Neuronal stem cell (in vitro differentiated cells): ENCODE measurements at regions not wholly inside any gene's neighbourhood (a gene's known extent, or its start where the extent isn't known, plus 50 kb on each side); places are given as distances from the start of the nearest gene placed in this dataset.

Source experiments
- DNase-seq: peaks from one replicate; pipeline ENCODE4 v3.0.0-alpha.2; 2013; ENCODE audit warnings: low spot score
- H2AFZ ChIP-seq: one replicate; pipeline ENCODE4 v1.6.1; 2013; ENCODE audit warnings: mild to moderate bottlenecking, low read length, inconsistent platforms
- H2AK5ac ChIP-seq: 2 replicates; pipeline ENCODE4 v1.6.1; 2013; ENCODE audit warnings: low read depth, mild to moderate bottlenecking, inconsistent platforms, low read length, moderate library complexity, mixed read lengths
- H2BK120ac ChIP-seq: 2 replicates; pipeline ENCODE4 v1.6.1; 2013; ENCODE audit warnings: low read depth, mild to moderate bottlenecking, inconsistent platforms, low read length, moderate library complexity, mixed read lengths
- H2BK12ac ChIP-seq: one replicate; pipeline ENCODE4 v1.6.1; 2013; ENCODE audit warnings: low read length, inconsistent platforms
- H2BK15ac ChIP-seq: 2 replicates; pipeline ENCODE4 v1.6.1; 2013; ENCODE audit warnings: mild to moderate bottlenecking, low read length, inconsistent platforms, mixed read lengths
- H2BK5ac ChIP-seq: one replicate; pipeline ENCODE4 v1.6.1; 2013; ENCODE audit warnings: inconsistent platforms, mild to moderate bottlenecking, low read length, moderate library complexity
- H3K14ac ChIP-seq: one replicate; pipeline ENCODE4 v1.6.1; 2013; ENCODE audit warnings: low read length, inconsistent platforms
- H3K18ac ChIP-seq: 2 replicates; pipeline ENCODE4 v1.6.1; 2013; ENCODE audit warnings: low read length, inconsistent platforms
- H3K23ac ChIP-seq: 2 replicates; pipeline ENCODE4 v1.6.1; 2013; ENCODE audit warnings: low read depth, mild to moderate bottlenecking, mixed read lengths, low read length, inconsistent platforms; ENCODE audit not compliant: poor library complexity
- H3K27ac ChIP-seq: replicated peaks from 3 replicates; pipeline ENCODE4 v1.5.1; 2013; ENCODE audit warnings: low read length, inconsistent platforms
- H3K27me3 ChIP-seq, 3 experiments: 2 replicates each; pipeline ENCODE4 v1.6.1; 2013; ENCODE audit warnings: low read length in 3 of 3, mild to moderate bottlenecking in 2 of 3, inconsistent platforms in 1 of 3, low read depth in 1 of 3, mixed read lengths in 1 of 3, moderate library complexity in 1 of 3; ENCODE audit not compliant: control insufficient read depth in 3 of 3, insufficient read depth in 3 of 3
- H3K36me3 ChIP-seq, 2 donors: replicated peaks in 1 of 2; 2 replicates each; pipeline ENCODE4 v1.6.1; 2013; ENCODE audit warnings: low read length in 2 of 2; ENCODE audit not compliant: control insufficient read depth in 2 of 2, insufficient read depth in 2 of 2
- H3K4ac ChIP-seq: 2 replicates; pipeline ENCODE4 v1.6.1; 2013; ENCODE audit warnings: inconsistent platforms, mild to moderate bottlenecking, low read length, moderate library complexity
- H3K4me1 ChIP-seq, 2 donors: 1 replicate in 1 of 2; 2 replicates in 1 of 2; pipeline ENCODE4 v1.6.1; 2013; ENCODE audit warnings: low read length in 2 of 2, low read depth in 1 of 2; ENCODE audit not compliant: control insufficient read depth in 2 of 2, insufficient read depth in 1 of 2
- H3K4me2 ChIP-seq: one replicate; pipeline ENCODE4 v1.6.1; 2013; ENCODE audit warnings: mild to moderate bottlenecking, low read length, inconsistent platforms; ENCODE audit not compliant: insufficient read depth, poor library complexity, severe bottlenecking
- H3K4me3 ChIP-seq, 2 donors: 2 replicates each; pipeline ENCODE4 v1.5.1; 2013; ENCODE audit warnings: low read length in 2 of 2, mild to moderate bottlenecking in 2 of 2, inconsistent platforms in 1 of 2, moderate library complexity in 1 of 2
- H3K79me1 ChIP-seq: one replicate; pipeline ENCODE4 v1.6.1; 2013; ENCODE audit warnings: low read depth, mild to moderate bottlenecking, inconsistent platforms, low read length, moderate library complexity
- H3K9ac ChIP-seq: one replicate; pipeline ENCODE4 v1.6.1; 2013; ENCODE audit warnings: mild to moderate bottlenecking, low read depth, low read length, inconsistent platforms; ENCODE audit not compliant: poor library complexity
- H3K9me3 ChIP-seq, 2 donors: replicated peaks in 1 of 2; 2 replicates each; pipeline versions ENCODE3 to v1.6.1; 2013; ENCODE audit warnings: low read length in 2 of 2, mild to moderate bottlenecking in 2 of 2, inconsistent platforms in 1 of 2, low read depth in 1 of 2, mixed read lengths in 1 of 2, moderate library complexity in 1 of 2; ENCODE audit not compliant: control insufficient read depth in 2 of 2, insufficient read depth in 1 of 2
- H4K8ac ChIP-seq: one replicate; pipeline ENCODE4 v1.6.1; 2013; ENCODE audit warnings: low read depth, mild to moderate bottlenecking, inconsistent platforms, low read length, moderate library complexity
- H4K91ac ChIP-seq: one replicate; pipeline ENCODE4 v1.6.1; 2013; ENCODE audit warnings: low read length, low read depth, mild to moderate bottlenecking, inconsistent platforms; ENCODE audit not compliant: poor library complexity
- WGBS, 2 donors: extraction: QIAGEN DNeasy Blood & Tissue Kit; methylation state at CpG; one replicate each; pipeline ENCODE4 v1.1.7; 2013; ENCODE audit warnings: missing lambda C conversion rate in 2 of 2, mixed read lengths in 1 of 2; ENCODE audit not compliant: insufficient read length in 2 of 2, insufficient replicate concordance in 1 of 2; ENCODE audit errors: extremely low coverage in 2 of 2; 5-methylcytosine and 5-hydroxymethylcytosine counted together

- Histone ChIP-seq H2BK12ac (no peak overlapping the region), H3K27ac (no peak overlapping the region), H3K79me1 (no peaks in the 10 kb centered on the region), H2AFZ (no peak overlapping the region), H3K4me3 (no peak overlapping the region), H3K4me1 (peaks cover 15 to 20% of the 10 kb centered on the region in 2 donors), H2BK120ac (no peak overlapping the region), H2AK5ac (peak overlapping the region; percentile 21), H4K91ac (no peak overlapping the region), H3K4me2 (no peak overlapping the region), H3K9ac (no peak overlapping the region), H2BK5ac (no peak overlapping the region), H3K36me3 (no peaks in the 10 kb centered on the region), H3K14ac (no peak overlapping the region), H3K4ac (no peak overlapping the region), H2BK15ac (no peak overlapping the region), H3K18ac (no peak overlapping the region), H4K8ac (no peak overlapping the region), H3K27me3 (no peaks in the 10 kb centered on the region), H3K9me3 (no peaks in the 10 kb centered on the region), H3K23ac (no peak overlapping the region)
- no peak for DNase-seq
- WGBS, 2 donors, result no CpG with 5 or more reads among the region's 9 CpGs
These were observed 289.4 kb downstream of the CDC5L start for GRCh38 chr6:44676826-44677433.

GRCh38 chr6:44678252-44678935 is 290.9 kb downstream of the CDC5L start:
- Histone ChIP-seq H3K4me3 (no peak overlapping the region), H3K4me1 (peaks cover 9 to 28% of the 10 kb centered on the region in 2 donors), H2AK5ac (no peak overlapping the region), H2BK12ac (no peak overlapping the region), H3K4me2 (no peak overlapping the region), H3K23ac (no peak overlapping the region), H3K18ac (no peak overlapping the region), H3K9me3 (no peaks in the 10 kb centered on the region), H3K9ac (no peak overlapping the region), H3K14ac (no peak overlapping the region), H2AFZ (no peak overlapping the region), H3K27me3 (no peaks in the 10 kb centered on the region), H3K27ac (no peak overlapping the region), H2BK5ac (no peak overlapping the region), H3K4ac (no peak overlapping the region), H4K91ac (peak overlapping the region; percentile 34), H3K79me1 (no peaks in the 10 kb centered on the region), H2BK120ac (peak overlapping the region; percentile 7), H2BK15ac (peak overlapping the region; percentile 2), H4K8ac (no peak overlapping the region), H3K36me3 (no peaks in the 10 kb centered on the region)
- DNase-seq, result no peak
- no CpG with 5 or more reads among the region's 9 CpGs for WGBS, 2 donors

- Histone ChIP-seq H3K4me2 (no peak overlapping the region), H2AFZ (peak overlapping the region; percentile 11), H3K27ac (no peak overlapping the region), H3K36me3 (no peaks in the 10 kb centered on the region), H3K9me3 (peaks cover 0 to 5% of the 10 kb centered on the region in 2 donors), H3K79me1 (no peaks in the 10 kb centered on the region), H3K4me3 (no peak overlapping the region), H2BK120ac (no peak overlapping the region), H2BK15ac (no peak overlapping the region), H3K27me3 (no peaks in the 10 kb centered on the region), H3K4me1 (peaks cover 9 to 28% of the 10 kb centered on the region in 2 donors), H2BK12ac (no peak overlapping the region), H3K18ac (no peak overlapping the region), H3K9ac (no peak overlapping the region), H3K23ac (no peak overlapping the region), H3K4ac (no peak overlapping the region), H4K8ac (no peak overlapping the region), H2AK5ac (no peak overlapping the region), H2BK5ac (no peak overlapping the region), H4K91ac (no peak overlapping the region), H3K14ac (no peak overlapping the region)
- DNase-seq, result no peak
- WGBS, 2 donors, result no CpG with 5 or more reads among the region's 6 CpGs
These were observed 292.1 kb downstream of the CDC5L start for GRCh38 chr6:44679438-44680201.

- DNase-seq, result no peak
- no peak overlapping the region for H2BK15ac ChIP-seq
These were observed 292.8 kb downstream of the CDC5L start for GRCh38 chr6:44680202-44680720.

More at GRCh38 chr6:44680202-44680720, 292.8 kb downstream of the CDC5L start:
- H3K27ac ChIP-seq, result no peak overlapping the region
- no peak overlapping the region for H3K23ac ChIP-seq
- H2AK5ac ChIP-seq, result no peak overlapping the region
- H3K9me3 ChIP-seq, result peaks cover 0 to 5% of the 10 kb centered on the region in 2 donors
- no peak overlapping the region for H3K4me3 ChIP-seq
- H3K4ac ChIP-seq, result no peak overlapping the region
- no CpG with 5 or more reads among the region's 4 CpGs for WGBS, 2 donors
- H3K36me3 ChIP-seq, result no peaks in the 10 kb centered on the region
- H2BK12ac ChIP-seq, result no peak overlapping the region
- no peak overlapping the region for H2BK120ac ChIP-seq
- H3K4me2 ChIP-seq, result no peak overlapping the region
- H3K18ac ChIP-seq, result no peak overlapping the region
- H2BK5ac ChIP-seq, result no peak overlapping the region
- H4K8ac ChIP-seq, result no peak overlapping the region
- H3K4me1 ChIP-seq, result peaks cover 9 to 28% of the 10 kb centered on the region in 2 donors
- no peak overlapping the region for H3K14ac ChIP-seq
- H3K27me3 ChIP-seq, result no peaks in the 10 kb centered on the region
- H2AFZ ChIP-seq, result peak overlapping the region; percentile 11
- no peak overlapping the region for H3K9ac ChIP-seq
- H4K91ac ChIP-seq, result no peak overlapping the region
- H3K79me1 ChIP-seq, result no peaks in the 10 kb centered on the region
